Pons (tissue), 1 donor: ENCODE measurements at regions not wholly inside any gene's neighbourhood (a gene's known extent, or its start where the extent isn't known, plus 50 kb on each side); places are given as distances from the start of the nearest gene placed in this dataset.

Source experiments
- DNase-seq: peaks from one replicate; pipeline ENCODE4 v3.0.0-alpha.2; 2016; ENCODE audit warnings: low spot score

GRCh38 chr16:56140645-56141044 is 50.6 kb upstream of the GNAO1 start:
- no peak for DNase-seq

- DNase-seq: no peak
Observed at GRCh38 chr16:56137269-56137668, 54.0 kb upstream of the GNAO1 start.

- DNase-seq: no peak
Observed at GRCh38 chr16:56136256-56136655, 55.0 kb upstream of the GNAO1 start.

GRCh38 chr16:56134790-56135189 is 56.5 kb upstream of the GNAO1 start:
- DNase-seq: no peak

- no peak for DNase-seq
Observed at GRCh38 chr16:56125922-56126321, 65.4 kb upstream of the GNAO1 start.

- DNase-seq: no peak
Observed at GRCh38 chr16:56122251-56122650, 69.0 kb upstream of the GNAO1 start.

- DNase-seq: no peak
Observed at GRCh38 chr16:56121156-56121500, 70.2 kb upstream of the GNAO1 start.

- no peak for DNase-seq
Observed at GRCh38 chr16:56120447-56121155, 70.7 kb upstream of the GNAO1 start.

- DNase-seq: peak; percentile 33
Observed at GRCh38 chr16:56119133-56119532, 72.2 kb upstream of the GNAO1 start.

- no peak for DNase-seq
Observed at GRCh38 chr16:56116577-56116964, 74.7 kb upstream of the GNAO1 start.

GRCh38 chr16:56115817-56116576 is 75.3 kb upstream of the GNAO1 start:
- peak; percentile 43 for DNase-seq

- DNase-seq: peak; percentile 38
Observed at GRCh38 chr16:56113223-56113622, 78.1 kb upstream of the GNAO1 start.

- DNase-seq: no peak
Observed at GRCh38 chr16:56111100-56111499, 80.2 kb upstream of the GNAO1 start.

- DNase-seq: no peak
Observed at GRCh38 chr16:56109994-56110393, 81.3 kb upstream of the GNAO1 start.

GRCh38 chr16:56109205-56109604 is 82.1 kb upstream of the GNAO1 start:
- DNase-seq: peak; percentile 75

GRCh38 chr16:56108724-56109123 is 82.6 kb upstream of the GNAO1 start:
- peak; percentile 34 for DNase-seq

- DNase-seq: peak; percentile 96
Observed at GRCh38 chr16:56108056-56108471, 83.2 kb upstream of the GNAO1 start.

- no peak for DNase-seq
Observed at GRCh38 chr16:56106527-56106926, 84.8 kb upstream of the GNAO1 start.

- DNase-seq: no peak
Observed at GRCh38 chr16:56102906-56103305, 88.4 kb upstream of the GNAO1 start.

GRCh38 chr16:56102183-56102686 is 89.1 kb upstream of the GNAO1 start:
- DNase-seq: peak; percentile 60

GRCh38 chr16:56101480-56101879 is 89.8 kb upstream of the GNAO1 start:
- DNase-seq: no peak

GRCh38 chr16:56097306-56097705 is 94.0 kb upstream of the GNAO1 start:
- DNase-seq: no peak

- no peak for DNase-seq
Observed at GRCh38 chr16:56094231-56094630, 97.1 kb upstream of the GNAO1 start.

- no peak for DNase-seq
Observed at GRCh38 chr16:56093055-56093454, 98.2 kb upstream of the GNAO1 start.
